ENCODE measurements at regions not wholly inside any gene's neighbourhood (a gene's known extent, or its start where the extent isn't known, plus 50 kb on each side); places are given as distances from the start of the nearest gene placed in this dataset.
"Not testable (repeated sequence)": the region's sequence is repeated elsewhere in the genome, so short reads cannot be mapped to it uniquely, and the experiment has no call there.

GRCh38 chr12:19988459-19988873 lies 379.9 kb upstream of the PDE3A start:
- no peak for DNase-seq (ENCODE audit: low read depth in 2 of 2)

GRCh38 chr12:19988948-19989347 lies 379.4 kb upstream of the PDE3A start:
- no peak for DNase-seq (ENCODE audit: low read depth in 2 of 2)

GRCh38 chr12:19991146-19991545 lies 377.2 kb upstream of the PDE3A start:
- no peak for DNase-seq (ENCODE audit: low read depth in 2 of 2)

- no peak for DNase-seq (ENCODE audit: low read depth in 2 of 2)
These were observed 376.0 kb upstream of the PDE3A start for GRCh38 chr12:19992311-19992710.

GRCh38 chr12:19994968-19995367 lies 373.4 kb upstream of the PDE3A start:
- no peak for DNase-seq (ENCODE audit: low read depth in 2 of 2)

GRCh38 chr12:19997656-19998400 lies 370.5 kb upstream of the PDE3A start:
- no peak for DNase-seq (ENCODE audit: low read depth in 2 of 2)

GRCh38 chr12:19998411-19998810 lies 369.9 kb upstream of the PDE3A start:
- DNase-seq (ENCODE audit: low read depth in 2 of 2) = no peak

- no peak for DNase-seq (ENCODE audit: low read depth in 2 of 2)
These were observed 369.2 kb upstream of the PDE3A start for GRCh38 chr12:19998961-19999804.

GRCh38 chr12:19999805-20000138 lies 368.6 kb upstream of the PDE3A start:
- DNase-seq (ENCODE audit: low read depth in 2 of 2) = no peak

GRCh38 chr12:20000229-20000849 lies 368.0 kb upstream of the PDE3A start:
- DNase-seq (ENCODE audit: low read depth in 2 of 2) = no peak

- no peak for DNase-seq (ENCODE audit: low read depth in 2 of 2)
These were observed 365.1 kb upstream of the PDE3A start for GRCh38 chr12:20003252-20003651.

GRCh38 chr12:20004952-20005351 lies 363.4 kb upstream of the PDE3A start:
- no peak for DNase-seq (ENCODE audit: low read depth in 2 of 2)

GRCh38 chr12:20006871-20007730 lies 361.2 kb upstream of the PDE3A start:
- DNase-seq (ENCODE audit: low read depth in 2 of 2) = no peak

- DNase-seq (ENCODE audit: low read depth in 2 of 2) = not testable (repeated sequence)
These were observed 358.4 kb upstream of the PDE3A start for GRCh38 chr12:20009965-20010364.

GRCh38 chr12:20011200-20011599 lies 357.1 kb upstream of the PDE3A start:
- DNase-seq (ENCODE audit: low read depth in 2 of 2) = no peak

GRCh38 chr12:20017802-20018201 lies 350.5 kb upstream of the PDE3A start:
- DNase-seq (ENCODE audit: low read depth in 2 of 2) = no peak

GRCh38 chr12:20018406-20018805 lies 349.9 kb upstream of the PDE3A start:
- DNase-seq (ENCODE audit: low read depth in 2 of 2) = no peak

- DNase-seq (ENCODE audit: low read depth in 2 of 2) = no peak
These were observed 344.1 kb upstream of the PDE3A start for GRCh38 chr12:20024194-20024593.

GRCh38 chr12:20028033-20028432 lies 340.3 kb upstream of the PDE3A start:
- no peak for DNase-seq (ENCODE audit: low read depth in 2 of 2)

GRCh38 chr12:20030826-20031225 lies 337.5 kb upstream of the PDE3A start:
- DNase-seq (ENCODE audit: low read depth in 2 of 2) = no peak

GRCh38 chr12:20039562-20039961 lies 328.8 kb upstream of the PDE3A start:
- DNase-seq (ENCODE audit: low read depth in 2 of 2) = no peak

GRCh38 chr12:20040184-20040583 lies 328.2 kb upstream of the PDE3A start:
- DNase-seq (ENCODE audit: low read depth in 2 of 2) = no peak
